GM21526 (cell line): ENCODE measurements at regions not wholly inside any gene's neighbourhood (a gene's known extent, or its start where the extent isn't known, plus 50 kb on each side); places are given as distances from the start of the nearest gene placed in this dataset.
"Not testable (repeated sequence)": the region's sequence is repeated elsewhere in the genome, so short reads cannot be mapped to it uniquely, and the experiment has no call there.

Source experiments
- ATAC-seq: cut with Tn5 transposase; IDR thresholded peaks from one replicate; pipeline ENCODE4 v1.9.1; 2021; ENCODE audit warnings: moderate library complexity; ENCODE audit not compliant: unreplicated experiment, low FRiP score

- ATAC-seq: no peak
Observed at GRCh38 chr22:49349841-49350381, 477.8 kb downstream of the BRD1 start.

- ATAC-seq: no peak
Observed at GRCh38 chr22:49349181-49349835, 478.4 kb downstream of the BRD1 start.

GRCh38 chr22:49348631-49349030 lies 479.0 kb downstream of the BRD1 start:
- ATAC-seq: no peak

- no peak for ATAC-seq
Observed at GRCh38 chr22:49347376-49347775, 480.3 kb downstream of the BRD1 start.

- no peak for ATAC-seq
Observed at GRCh38 chr22:49345896-49346295, 481.8 kb downstream of the BRD1 start.

DNA sequence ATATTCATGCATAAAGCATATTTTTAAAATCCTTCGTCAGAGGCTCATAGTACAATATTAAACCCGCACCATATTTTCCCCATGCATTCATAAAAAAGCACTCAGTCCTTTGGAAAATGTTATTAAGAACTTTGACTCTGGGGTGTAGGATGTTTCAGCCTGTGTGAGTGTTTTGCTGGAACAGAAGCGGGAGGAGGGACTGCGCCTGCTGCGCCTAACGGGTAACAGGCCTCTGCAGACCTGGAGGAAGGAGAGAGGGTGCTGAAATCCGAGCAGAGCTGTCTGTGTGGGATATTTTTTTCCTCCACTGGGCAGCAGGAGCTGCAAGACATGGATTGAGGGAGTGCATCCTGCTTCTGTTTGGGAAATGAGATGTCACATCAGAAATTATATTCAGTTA lies 483.0 kb downstream of the BRD1 start:
- no peak for ATAC-seq

DNA sequence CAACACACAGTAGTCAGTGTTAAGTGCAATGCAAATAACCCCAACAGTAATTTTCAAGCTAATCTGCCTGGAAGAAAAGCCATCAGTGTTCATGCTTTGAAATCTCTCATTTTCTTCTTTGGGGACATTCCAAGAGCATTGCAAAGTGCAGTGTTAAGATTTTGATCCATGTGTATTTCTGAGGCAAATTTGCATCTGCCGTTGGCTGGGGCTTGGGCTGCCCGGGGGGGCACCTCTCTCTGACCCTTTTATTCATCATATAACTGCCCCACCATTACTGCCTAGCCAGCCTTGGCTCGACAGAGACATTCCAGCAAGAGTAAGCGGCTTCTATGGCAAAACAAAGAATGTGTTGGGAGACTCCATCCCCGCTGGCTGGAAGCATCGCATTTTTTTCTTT lies 483.5 kb downstream of the BRD1 start:
- ATAC-seq: no peak

DNA sequence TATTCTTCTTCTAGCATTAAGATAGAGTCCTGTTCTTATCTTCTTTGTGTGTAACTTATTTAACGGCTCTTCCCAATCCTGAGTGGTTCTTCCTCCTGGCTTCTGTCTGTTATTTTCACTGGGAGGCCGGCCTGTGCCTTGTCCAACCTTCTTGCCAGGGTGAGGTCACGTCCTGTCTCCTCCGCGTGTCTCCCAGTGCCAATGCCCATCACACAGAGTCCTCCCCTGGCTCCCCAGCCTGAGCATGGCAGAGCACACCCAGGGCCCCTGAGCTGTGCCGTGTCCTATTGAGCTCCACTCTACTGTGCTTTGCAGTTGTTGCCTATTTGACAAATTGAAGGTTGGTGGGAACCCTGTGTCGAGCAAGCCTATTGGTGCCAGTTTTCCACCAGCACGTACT lies 487.3 kb downstream of the BRD1 start:
- no peak for ATAC-seq

GRCh38 chr22:49336483-49336882 lies 491.2 kb downstream of the BRD1 start:
- ATAC-seq: not testable (repeated sequence)

DNA sequence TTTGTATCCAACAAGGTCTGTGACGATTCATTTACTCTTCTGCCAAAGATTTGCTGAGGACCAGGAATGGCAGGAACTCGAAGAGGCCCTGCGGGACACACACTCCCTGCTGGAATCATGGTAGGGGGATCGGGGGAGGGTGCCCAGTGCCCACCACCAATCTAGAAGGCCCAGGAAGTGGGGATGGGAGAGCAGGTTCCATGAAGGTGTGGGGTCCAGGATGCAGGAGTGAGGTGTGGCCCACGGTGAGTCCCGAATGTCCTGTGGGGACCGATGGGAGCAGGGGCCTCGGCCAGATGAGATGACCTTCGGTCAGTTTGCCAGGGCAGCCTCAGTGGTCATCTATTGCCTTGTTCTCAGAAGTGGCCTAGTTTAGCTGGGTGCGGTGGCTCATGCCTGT lies 492.7 kb downstream of the BRD1 start:
- no peak for ATAC-seq

- ATAC-seq: no peak
Observed at GRCh38 chr22:49334449-49334789, 493.3 kb downstream of the BRD1 start.

- no peak for ATAC-seq
Observed at GRCh38 chr22:49333206-49333605, 494.5 kb downstream of the BRD1 start.

GRCh38 chr22:49332691-49333090 lies 495.0 kb downstream of the BRD1 start:
- no peak for ATAC-seq

DNA sequence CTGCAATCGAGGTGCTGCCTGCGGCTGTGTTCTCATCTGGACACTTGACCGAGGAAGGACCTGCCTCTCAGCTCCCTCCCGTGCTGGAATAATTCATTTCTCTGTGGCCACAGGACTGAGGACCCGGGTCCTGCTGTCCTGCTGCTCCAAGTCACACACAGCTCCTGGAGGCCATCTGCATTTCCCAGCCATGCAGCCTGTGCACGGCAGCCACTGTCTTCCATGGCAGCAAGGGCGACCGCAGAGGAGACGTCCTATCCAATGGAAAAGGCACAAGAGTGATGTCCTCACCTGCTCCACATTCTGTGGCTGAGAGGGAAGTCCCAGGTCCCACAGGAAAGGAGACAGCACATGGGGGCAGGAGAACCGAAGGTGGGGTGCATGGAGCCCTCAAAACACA lies 495.8 kb downstream of the BRD1 start:
- no peak for ATAC-seq

- no peak for ATAC-seq
Observed at GRCh38 chr22:49331223-49331815, 496.4 kb downstream of the BRD1 start.

DNA sequence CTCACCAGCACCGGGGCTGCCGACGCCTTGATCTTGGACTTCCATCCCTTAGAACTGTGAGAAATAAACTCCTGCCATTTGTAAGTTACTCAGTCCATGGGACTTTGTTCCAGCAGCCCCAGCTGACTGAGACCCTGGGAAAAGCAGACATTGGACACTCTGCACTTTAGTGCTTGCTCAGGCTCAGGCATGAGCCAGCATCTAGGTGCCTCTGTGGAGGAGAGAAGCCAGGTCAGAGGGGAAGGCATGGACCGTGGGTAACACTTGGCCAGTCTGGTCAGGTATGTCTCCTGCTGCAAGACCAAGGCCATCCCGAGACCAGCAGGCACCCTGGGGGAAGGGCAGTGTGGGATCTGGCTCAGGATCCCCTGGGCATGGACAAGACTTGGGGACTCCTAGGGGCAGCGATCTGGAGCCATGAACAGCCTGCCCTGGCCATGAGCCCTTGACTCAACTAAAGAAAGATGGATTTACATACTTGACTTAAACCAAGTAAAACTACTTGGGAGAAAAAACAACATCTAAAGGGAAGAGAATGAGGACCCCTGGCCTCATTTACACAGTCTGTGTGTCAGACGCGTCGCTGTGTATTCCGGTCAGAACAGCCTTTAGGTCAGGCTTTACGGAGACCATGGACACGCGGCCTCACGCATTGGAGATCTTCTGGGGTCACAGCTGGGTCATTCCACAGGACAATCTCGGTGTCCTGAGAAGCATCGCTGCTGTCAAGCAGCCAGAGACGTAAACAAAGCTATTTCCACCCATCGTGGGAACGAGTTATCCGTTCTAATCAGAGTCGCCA lies 497.1 kb downstream of the BRD1 start:
- ATAC-seq: no peak

DNA sequence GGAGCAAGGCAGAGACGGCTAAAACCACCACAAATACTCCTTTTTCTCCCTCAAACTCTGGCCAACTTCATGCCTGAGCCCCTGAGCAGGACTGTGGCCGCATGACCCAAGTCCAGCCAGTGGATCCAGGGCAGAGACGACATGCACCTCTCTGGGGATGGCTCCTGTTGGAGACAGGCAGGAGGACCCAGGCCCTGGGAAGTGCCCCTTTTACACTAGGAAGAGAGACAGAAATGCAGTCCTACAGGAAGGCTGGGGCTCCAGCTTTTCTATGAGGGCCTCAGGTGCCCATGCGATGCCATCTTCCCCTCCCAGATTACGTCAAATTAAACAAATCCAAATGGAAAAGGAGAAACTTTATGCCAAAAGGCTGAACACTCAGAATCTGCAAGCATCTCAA lies 498.0 kb downstream of the BRD1 start:
- ATAC-seq: no peak

DNA sequence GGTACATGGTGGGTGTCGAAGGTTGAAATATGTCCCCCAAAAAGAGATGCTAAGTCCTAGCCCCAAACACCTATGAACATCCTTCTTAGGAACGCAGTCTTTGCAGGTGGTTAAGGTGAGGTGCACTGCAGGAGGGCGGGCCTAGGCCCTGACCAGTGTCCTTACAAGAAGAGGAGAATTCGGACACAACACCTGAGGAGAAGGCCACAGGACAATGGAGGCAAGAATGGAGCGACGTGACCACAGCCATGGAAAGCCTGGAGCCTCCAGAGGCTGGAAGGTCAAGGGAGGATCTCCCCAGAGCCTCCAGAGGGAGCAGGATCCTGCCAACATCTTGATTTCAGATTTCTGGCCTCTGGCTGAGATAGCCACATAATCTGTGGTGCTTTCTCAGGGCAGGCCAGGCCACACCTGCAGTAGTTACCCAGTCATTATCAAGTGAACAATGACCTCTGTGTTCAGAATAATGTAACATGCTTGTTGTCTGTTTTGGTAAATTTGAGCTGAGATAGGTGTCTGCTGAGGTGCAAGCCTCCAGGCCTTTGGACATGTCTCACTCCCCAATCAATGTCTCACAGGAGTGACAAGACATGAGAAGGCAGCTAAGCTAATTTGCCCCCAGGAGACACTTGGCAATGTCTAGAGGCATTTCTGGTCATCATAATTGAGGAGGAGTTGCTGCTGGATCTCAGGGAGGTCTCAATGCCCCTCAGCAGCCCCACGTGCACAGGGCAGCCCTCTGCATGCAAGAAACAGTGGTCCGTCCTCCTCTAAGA lies 498.9 kb downstream of the BRD1 start:
- ATAC-seq: no peak

GRCh38 chr22:49328118-49328475 lies 499.6 kb downstream of the BRD1 start:
- ATAC-seq: no peak

DNA sequence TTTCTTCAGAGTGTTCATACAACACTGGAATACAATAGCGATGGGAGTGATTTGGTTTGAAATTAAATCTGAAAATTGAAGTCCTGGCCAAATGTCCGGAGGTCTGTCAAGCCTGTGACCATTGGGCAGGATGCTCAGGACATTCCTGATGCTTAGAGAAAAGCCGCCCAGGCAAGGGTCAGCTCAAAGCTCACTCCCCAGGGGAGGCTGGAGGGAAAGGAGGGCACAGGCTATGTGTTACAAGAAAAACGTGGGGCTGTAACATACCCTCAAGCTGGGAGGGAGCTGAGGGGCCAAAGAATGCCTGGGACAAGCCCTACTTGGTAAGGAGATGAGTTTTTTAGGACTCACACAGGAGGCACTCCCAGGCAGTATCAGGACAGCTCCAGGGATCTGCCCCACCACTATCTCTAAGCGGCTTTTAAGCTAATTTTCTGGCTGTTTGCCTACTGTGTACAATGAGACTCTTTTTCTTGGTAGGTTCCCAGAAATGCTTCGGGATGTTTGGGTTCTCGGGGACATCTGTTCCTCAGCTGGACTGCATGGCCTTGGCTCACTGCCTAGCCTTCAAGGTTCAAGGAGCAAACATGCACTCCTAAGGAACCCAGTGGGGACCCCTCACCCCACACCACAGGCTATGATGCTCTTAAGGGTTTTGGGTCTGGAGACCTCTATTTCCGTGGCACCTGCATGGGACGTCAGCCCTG lies 500.1 kb downstream of the BRD1 start:
- ATAC-seq: no peak
